GM19372 (cell line): ENCODE measurements at regions not wholly inside any gene's neighbourhood (a gene's known extent, or its start where the extent isn't known, plus 50 kb on each side); places are given as distances from the start of the nearest gene placed in this dataset.
A peak's percentile ranks its signal among the peaks of the same experiment; 100 is the strongest.
"Not testable (repeated sequence)": the region's sequence is repeated elsewhere in the genome, so short reads cannot be mapped to it uniquely, and the experiment has no call there.

Experiments
- ATAC-seq: cut with Tn5 transposase; IDR thresholded peaks from one replicate; pipeline ENCODE4 v1.9.1; 2021; ENCODE audit warnings: mild to moderate bottlenecking, low read depth, moderate library complexity; ENCODE audit not compliant: unreplicated experiment

DNA sequence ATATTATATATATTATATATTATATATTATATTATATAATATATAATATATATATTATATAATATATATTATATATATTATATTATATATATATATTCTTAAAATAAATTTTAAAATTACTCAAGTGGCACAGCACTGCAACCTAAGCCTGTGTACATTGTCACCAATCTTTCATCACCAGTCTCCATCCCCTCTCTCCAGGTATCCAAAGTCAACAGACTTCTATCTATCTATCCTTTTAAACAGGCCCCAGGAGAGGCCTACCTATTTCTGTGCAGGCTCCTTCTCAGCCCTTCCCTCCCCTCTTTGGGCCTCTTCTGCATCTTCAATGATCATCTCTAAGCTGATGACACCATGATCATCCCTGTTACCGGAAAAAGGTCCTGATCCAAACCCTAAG is 111.7 kb downstream of the RHOU start:
- no peak for ATAC-seq

GRCh38 chr1:228847451-228847850 is 112.2 kb downstream of the RHOU start:
- not testable (repeated sequence) for ATAC-seq

- no peak for ATAC-seq
Observed at GRCh38 chr1:228848406-228848805, 113.1 kb downstream of the RHOU start.

DNA sequence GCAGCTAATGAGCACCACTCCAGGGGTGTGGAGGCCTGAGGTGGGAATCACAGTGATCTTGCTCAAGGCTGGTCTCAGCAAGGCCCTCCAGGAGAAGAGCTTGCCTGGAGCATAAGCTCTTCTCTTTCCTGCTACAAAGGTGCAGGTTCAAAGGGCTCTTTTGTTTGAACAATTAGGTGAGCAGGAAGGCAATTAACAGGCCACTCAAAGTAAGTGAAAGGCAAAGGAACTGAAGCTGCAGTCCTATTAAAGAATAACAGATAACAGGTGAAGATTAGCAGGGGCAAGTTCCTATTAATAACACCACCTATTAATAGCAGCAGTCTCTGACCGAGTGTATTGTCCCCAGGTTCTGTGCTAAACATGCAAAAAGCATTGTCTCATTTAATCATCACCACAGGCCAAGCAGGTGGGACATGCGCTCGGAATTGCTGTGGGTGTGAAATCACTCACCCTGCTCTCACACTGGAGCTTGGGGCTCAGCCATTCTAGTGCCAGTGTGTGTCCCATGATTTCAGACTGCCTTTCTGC is 113.8 kb downstream of the RHOU start:
- ATAC-seq: peak; percentile 54

DNA sequence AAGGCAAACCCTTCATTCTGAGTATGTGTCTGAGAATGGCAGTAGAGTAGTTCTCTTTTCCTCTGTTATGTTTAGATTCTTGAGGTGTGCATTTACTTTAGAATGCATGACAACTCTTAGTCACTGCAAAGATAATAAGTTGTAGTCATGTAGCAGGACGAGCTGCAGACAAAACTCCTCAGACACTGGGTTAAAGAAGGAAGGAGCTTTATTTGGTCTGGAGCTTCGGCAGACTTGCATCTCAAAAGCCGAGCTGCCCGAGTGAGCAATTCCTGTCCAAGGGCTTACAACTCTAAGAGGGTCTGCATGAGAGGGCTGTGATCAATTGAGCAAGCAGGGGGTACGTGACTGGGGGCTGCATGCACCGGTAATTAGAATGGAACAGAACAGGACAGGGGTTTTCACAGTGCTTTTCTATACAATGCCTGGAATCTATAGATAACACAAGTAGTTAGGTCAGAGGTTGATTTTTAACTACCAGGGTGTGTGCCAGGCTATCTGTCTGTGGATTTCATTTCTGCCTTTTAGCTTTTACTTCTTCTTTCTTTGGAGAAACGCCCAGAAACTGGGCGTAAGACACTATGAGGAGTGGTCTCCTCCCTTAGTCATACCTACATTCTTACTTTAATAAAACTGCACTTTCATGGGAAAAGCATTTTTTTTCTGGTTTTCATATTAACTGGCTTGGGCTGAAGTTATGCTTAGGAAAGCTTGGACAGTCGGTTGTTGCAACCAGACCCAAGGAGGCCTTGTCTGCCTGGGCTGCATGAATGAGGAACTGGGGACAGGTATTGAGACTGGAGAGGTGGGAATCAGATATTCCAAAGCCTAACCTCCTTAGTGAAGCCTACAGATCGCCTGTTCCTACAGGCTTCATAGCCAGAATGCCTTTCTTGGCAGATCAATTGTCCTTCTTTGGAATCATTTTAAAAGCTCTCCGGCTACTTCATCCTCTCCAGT is 115.1 kb downstream of the RHOU start:
- no peak for ATAC-seq

DNA sequence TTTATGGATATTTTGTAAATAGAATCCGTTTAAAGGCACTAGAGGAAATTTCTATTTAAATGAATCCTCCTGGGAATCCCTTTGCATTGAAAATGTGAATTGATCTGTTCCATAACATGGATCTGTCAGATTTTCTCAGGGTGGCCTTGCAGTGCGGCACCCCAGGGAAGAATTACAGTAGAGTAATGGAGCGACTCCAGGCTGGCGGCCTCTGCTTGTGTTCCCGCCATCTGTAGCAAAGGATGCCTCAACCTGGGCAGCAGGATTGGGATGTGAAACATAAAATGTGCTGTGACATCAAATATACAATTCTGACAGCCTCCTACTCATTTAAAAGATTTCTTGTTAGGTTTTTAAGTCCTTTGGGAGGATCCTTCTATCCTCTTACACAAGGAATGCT is 115.9 kb downstream of the RHOU start:
- ATAC-seq: no peak

GRCh38 chr1:228851618-228852017 is 116.3 kb downstream of the RHOU start:
- no peak for ATAC-seq

- no peak for ATAC-seq
Observed at GRCh38 chr1:228852024-228852423, 116.7 kb downstream of the RHOU start.

- no peak for ATAC-seq
Observed at GRCh38 chr1:228852511-228853088, 117.3 kb downstream of the RHOU start.

DNA sequence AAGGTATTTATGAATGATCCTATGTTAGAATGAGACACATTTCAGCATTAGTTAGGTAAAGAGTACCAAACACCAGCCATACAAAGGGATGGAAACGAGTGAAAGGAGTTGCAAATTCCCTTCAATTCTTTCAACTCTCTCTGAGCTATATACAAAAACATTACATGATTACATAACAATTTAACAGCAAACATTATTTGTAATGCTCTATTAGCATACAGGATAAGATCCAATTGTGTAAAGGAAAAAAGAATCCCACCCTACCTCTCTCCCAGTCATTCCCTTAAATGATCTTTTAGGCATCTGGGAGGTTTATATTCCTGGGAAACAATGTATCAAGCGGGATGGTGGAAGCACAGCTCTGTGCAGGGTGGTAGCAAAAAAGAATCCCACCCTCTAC is 117.9 kb downstream of the RHOU start:
- ATAC-seq: no peak

DNA sequence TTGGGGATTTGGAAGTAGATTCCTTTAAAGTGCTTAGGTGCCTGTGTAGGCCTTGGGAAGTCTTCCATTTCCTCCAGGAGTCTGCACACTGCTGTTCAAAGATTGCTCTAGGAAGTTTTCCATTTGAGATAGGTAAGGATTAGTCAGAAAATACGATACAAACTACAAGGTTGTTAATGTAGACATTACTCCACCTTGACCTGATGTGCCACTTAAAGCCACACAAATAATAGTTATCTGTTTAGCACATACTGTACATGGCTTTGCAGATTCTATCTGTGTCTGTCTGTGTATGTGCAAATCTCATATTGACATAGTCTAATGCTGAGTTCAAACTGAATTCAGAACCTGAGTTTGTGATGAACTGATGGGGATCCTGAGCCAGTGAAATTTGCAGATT is 118.4 kb downstream of the RHOU start:
- no peak for ATAC-seq

DNA sequence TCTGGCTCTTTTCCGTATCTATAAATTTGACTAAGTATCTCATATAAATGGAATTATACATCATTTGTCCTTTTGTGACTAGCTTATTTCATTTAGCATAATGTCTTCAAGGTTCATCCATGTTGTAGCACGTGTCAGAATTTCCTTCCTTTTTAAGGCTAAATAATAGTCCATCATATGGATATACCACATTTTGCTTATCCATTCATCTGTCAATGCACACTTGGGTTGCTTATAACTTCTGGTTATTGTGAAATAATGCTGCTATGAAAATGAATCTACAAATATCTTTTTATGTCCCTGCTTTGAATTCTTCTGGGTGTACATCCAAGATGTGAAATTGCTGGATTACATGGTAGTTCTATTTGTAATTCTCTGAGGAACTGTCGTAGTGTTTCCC is 119.6 kb downstream of the RHOU start:
- ATAC-seq: no peak

DNA sequence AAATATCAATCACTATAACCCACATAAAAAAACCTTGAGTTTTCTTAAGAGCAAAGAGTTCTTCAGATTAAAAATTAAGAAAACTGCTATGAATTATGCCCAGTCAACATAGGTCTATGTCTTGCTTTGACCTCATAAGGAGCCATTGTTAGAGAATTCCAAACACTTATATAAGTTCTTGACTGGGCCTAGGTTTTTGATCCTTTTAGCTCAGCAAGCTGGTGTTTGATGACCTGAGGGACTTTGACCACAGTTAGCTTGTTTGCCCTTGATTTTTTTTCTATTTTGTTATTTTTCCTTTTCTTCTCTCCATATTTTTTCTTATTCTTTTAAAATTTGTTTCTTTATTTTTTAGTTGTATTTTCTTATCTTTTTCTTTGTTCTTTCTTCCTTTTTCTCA is 122.3 kb downstream of the RHOU start:
- ATAC-seq: no peak

DNA sequence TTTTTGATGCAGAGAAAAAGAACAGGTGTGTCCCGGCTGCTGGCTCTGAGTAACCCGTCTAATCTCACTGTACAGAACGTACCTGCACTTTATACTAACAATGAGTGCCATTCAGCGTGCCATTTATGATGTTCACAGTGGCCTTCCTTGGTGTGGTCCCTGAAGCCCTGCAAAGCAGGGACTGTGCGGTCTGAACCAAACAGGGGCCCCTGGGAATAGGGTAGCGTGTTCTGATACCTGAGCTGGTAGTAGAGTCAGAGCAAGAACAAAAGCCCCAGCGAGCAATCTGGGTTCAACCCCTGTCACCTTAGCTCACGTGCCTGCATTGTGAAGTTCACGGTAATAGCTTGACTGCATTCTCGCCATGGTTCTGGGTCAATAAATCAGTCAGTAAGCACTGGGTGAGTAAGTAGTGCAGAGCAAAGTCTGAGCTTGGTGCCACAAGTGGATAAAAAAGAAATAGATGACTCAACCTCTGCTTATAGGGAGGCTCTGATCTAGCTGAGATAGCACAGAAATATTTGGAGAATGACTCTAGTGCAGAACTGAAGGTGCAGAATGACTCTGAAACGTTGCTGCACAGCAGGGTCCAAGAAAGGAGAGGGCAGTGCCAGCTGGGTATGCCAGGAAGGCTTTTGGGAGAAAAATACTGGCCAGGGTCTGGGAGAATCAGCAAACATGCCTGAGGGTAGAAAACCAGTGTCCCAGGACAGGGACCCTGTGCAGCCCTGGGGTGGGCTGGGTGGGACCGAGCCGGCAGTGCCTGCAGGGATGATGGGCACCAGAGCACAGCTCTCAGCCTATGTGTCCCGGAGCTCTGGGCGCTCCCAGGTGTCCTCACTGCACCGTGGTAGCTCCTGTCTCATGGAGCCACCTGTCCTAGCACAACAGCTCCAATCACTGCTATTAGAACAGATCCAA is 125.9 kb downstream of the RHOU start:
- ATAC-seq: no peak

DNA sequence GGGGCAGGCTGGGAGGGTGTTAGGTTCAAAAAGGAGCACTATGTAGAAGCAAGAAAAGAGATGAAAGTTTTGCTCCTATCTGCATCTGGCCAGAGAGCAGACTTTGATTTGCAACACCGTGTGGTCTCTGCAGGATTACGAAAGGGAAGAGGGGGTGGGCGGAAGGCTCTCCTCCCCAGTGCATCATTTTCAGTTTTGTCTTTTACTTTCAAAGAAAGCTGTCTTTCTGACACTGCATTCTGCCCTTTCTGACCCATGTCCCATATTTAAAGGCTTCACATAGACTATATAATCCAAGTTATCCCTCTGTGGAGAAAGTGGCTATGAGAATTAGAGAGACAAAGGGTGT is 126.5 kb downstream of the RHOU start:
- no peak for ATAC-seq

DNA sequence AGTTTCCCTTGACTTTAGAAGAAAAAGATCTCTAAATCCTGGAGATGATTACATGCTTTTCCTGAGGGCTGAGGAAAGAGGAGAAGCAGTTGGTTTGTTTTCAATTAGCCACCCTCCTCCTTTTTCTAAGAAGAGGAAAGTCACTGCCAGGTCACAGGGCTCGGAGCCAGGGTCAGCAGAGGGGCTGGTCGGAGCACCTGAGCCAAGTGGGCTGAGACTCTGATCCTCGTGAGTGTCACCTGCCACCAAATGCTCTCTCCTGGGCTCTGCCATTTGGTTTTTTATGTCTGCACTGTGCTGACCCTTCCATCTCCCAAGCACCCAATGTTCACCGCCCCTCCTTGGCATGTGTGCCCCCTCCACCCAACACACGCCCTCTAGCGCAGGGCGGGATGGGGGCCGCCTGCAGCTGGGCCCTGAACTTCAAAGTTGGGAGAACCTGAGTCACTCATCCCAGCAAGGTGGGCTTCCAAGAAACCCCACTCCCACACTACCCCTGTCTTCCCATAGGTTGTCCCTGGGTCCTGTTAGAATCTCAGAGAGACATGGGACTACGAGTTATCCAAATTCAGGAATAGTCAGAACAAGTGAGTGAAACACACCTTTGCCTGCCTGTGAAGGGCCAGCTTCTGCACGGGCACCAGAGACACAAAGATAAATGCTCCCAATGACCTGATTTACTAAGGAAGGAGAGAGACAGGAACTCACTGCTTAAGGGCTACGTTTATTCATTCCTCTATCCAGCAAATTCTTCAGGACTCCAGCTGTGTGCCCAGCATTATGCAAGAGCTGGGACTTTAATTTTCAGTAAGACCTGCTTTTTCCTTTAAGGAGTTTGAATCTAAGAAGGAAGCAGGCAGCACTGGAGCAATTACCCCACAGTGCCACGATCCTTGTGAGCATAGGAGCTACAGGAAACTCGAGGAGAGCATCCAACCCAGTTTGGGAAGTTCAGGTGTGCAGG is 127.5 kb downstream of the RHOU start:
- no peak for ATAC-seq

GRCh38 chr1:228863776-228864175 is 128.5 kb downstream of the RHOU start:
- no peak for ATAC-seq

GRCh38 chr1:228865627-228866330 is 130.5 kb downstream of the RHOU start:
- no peak for ATAC-seq

GRCh38 chr1:228866468-228866867 is 131.2 kb downstream of the RHOU start:
- no peak for ATAC-seq
